ENCODE measurements at regions not wholly inside any gene's neighbourhood (a gene's known extent, or its start where the extent isn't known, plus 50 kb on each side); places are given as distances from the start of the nearest gene placed in this dataset.

DNA sequence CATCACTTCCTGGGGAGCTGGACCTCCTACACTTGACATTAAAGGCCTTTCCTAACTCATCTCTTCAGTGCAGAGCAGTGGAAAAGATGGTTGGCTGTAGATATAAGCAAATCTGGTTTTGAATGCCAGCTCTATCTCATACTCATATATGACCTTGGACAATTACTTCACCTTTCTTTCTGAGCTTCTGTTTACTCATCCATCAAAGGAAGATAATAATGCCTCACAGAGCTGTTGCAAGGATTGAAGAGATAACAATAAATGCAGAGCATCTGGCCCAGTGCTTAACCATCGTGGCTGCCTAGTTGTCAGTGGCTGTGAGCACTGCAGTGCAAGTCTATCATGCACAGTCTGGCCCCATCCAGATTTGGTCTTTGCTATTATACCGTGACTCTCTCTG is 148.1 kb upstream of the EOLA2 start:
- TF ChIP-seq CTCF (IDR thresholded peaks at IDR 0.05; ENCODE audit: low read depth, low read length) (no peak), POLR2A (IDR thresholded peaks at IDR 0.05; ENCODE audit: extremely low read depth, insufficient read length) (no peak)
